ENCODE measurements at regions not wholly inside any gene's neighbourhood (a gene's known extent, or its start where the extent isn't known, plus 50 kb on each side); places are given as distances from the start of the nearest gene placed in this dataset.
A peak's percentile ranks its signal among the peaks of the same experiment; 100 is the strongest.

DNA sequence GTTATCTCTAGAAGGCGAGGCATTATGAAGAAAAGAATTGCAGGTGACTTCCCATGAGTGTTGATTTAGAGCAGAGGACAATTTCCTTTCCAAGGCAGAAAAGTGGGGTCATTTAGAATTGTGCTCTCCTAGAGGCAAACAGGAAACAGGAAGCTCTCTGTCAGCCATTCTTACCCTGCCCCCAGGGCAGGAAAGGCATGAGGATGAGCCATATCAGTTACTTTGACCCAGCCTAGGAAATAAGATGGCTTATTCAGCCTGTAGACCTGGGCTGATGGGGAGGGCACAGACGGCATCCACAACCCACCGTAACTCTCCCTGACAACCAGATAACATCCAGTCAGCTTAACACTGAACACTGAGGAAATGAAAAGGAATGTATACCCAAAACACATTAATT is 88.8 kb upstream of the KDR start:
- Histone ChIP-seq H3K27ac (ENCODE audit: low read length) (no peak overlapping the region), H3K9ac (ENCODE audit: low read depth, low read length) (no peak overlapping the region), H3K79me2 (ENCODE audit: insufficient read depth, low read length) (no peaks in the 10 kb centered on the region), H2AFZ (ENCODE audit: low read depth, low read length) (peak overlapping the region; percentile 12; the same call in 1 of the 2 replicates), H4K20me1 (ENCODE audit: insufficient read depth, low read length) (no peaks in the 10 kb centered on the region), H3K27me3 (ENCODE audit: insufficient read depth, low read length, poor library complexity) (no peaks in the 10 kb centered on the region), H3K4me1 (ENCODE audit: insufficient read depth, low read length) (peaks cover 4% of the 10 kb centered on the region; the same call in 1 of the 2 replicates), H3K4me3 (ENCODE audit: low read depth in 1 of 2, low read length in 2 of 2) (no peak overlapping the region), H3K36me3 (ENCODE audit: insufficient read depth, low read length) (no peaks in the 10 kb centered on the region), H3K4me2 (ENCODE audit: insufficient read depth, low read length) (no peak overlapping the region), H3K9me3 (ENCODE audit: insufficient read depth, low read length, severe bottlenecking) (no peaks in the 10 kb centered on the region)
- DNase-seq (no peak), ATAC-seq (ENCODE audit: insufficient read depth, low read depth) (peak; percentile 37; the same call in 1 of the 3 replicates)
- TF ChIP-seq, protein P1, sequence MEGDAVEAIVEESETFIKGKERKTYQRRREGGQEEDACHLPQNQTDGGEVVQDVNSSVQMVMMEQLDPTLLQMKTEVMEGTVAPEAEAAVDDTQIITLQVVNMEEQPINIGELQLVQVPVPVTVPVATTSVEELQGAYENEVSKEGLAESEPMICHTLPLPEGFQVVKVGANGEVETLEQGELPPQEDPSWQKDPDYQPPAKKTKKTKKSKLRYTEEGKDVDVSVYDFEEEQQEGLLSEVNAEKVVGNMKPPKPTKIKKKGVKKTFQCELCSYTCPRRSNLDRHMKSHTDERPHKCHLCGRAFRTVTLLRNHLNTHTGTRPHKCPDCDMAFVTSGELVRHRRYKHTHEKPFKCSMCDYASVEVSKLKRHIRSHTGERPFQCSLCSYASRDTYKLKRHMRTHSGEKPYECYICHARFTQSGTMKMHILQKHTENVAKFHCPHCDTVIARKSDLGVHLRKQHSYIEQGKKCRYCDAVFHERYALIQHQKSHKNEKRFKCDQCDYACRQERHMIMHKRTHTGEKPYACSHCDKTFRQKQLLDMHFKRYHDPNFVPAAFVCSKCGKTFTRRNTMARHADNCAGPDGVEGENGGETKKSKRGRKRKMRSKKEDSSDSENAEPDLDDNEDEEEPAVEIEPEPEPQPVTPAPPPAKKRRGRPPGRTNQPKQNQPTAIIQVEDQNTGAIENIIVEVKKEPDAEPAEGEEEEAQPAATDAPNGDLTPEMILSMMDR (IDR thresholded peaks at IDR 0.05; ENCODE audit: borderline replicate concordance, extremely low read depth, low read length, poor library complexity, severe bottlenecking): no peak
- no peak for TF ChIP-seq EZH2 (IDR thresholded peaks at IDR 0.05; ENCODE audit: borderline replicate concordance, low read depth, low read length, severe bottlenecking)

DNA sequence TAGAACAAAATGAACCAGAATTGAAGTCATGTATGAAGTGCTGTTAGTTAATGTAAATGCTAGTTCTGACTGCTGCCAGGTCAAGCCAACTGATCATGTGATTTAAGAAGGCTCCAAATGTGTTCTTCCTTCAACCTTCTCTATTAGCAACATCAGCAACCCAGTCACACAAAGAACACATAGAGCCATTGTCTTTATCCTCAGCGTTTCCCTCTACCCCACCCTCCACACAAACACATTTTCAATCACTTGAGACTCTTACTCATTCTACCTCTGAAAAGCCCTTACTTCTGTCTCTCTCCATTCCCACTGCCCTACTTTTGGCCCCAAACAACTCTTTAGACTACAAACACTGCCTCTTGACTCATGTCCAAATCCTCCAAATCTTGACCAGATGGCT is 89.7 kb upstream of the KDR start:
- no peak for ATAC-seq (ENCODE audit: insufficient read depth, low read depth)
- peaks cover 4% of the 10 kb centered on the region; the same call in 1 of the 2 replicates for H3K4me1 ChIP-seq (ENCODE audit: insufficient read depth, low read length)
- H3K27ac ChIP-seq (ENCODE audit: low read length): no peak overlapping the region
- no peak overlapping the region for H3K4me2 ChIP-seq (ENCODE audit: insufficient read depth, low read length)
- H3K9ac ChIP-seq (ENCODE audit: low read depth, low read length): no peak overlapping the region
- H3K9me3 ChIP-seq (ENCODE audit: insufficient read depth, low read length, severe bottlenecking): no peaks in the 10 kb centered on the region
- no peak overlapping the region for H2AFZ ChIP-seq (ENCODE audit: low read depth, low read length)
- H3K79me2 ChIP-seq (ENCODE audit: insufficient read depth, low read length): no peaks in the 10 kb centered on the region
- DNase-seq: no peak
- H3K36me3 ChIP-seq (ENCODE audit: insufficient read depth, low read length): no peaks in the 10 kb centered on the region
- H3K4me3 ChIP-seq (ENCODE audit: low read depth in 1 of 2, low read length in 2 of 2): no peak overlapping the region
- TF ChIP-seq, protein P1 (IDR thresholded peaks at IDR 0.05; ENCODE audit: borderline replicate concordance, extremely low read depth, low read length, poor library complexity, severe bottlenecking): no peak
- no peak for TF ChIP-seq EZH2 (IDR thresholded peaks at IDR 0.05; ENCODE audit: borderline replicate concordance, low read depth, low read length, severe bottlenecking)
- no peaks in the 10 kb centered on the region for H4K20me1 ChIP-seq (ENCODE audit: insufficient read depth, low read length)
- no peaks in the 10 kb centered on the region for H3K27me3 ChIP-seq (ENCODE audit: insufficient read depth, low read length, poor library complexity)

DNA sequence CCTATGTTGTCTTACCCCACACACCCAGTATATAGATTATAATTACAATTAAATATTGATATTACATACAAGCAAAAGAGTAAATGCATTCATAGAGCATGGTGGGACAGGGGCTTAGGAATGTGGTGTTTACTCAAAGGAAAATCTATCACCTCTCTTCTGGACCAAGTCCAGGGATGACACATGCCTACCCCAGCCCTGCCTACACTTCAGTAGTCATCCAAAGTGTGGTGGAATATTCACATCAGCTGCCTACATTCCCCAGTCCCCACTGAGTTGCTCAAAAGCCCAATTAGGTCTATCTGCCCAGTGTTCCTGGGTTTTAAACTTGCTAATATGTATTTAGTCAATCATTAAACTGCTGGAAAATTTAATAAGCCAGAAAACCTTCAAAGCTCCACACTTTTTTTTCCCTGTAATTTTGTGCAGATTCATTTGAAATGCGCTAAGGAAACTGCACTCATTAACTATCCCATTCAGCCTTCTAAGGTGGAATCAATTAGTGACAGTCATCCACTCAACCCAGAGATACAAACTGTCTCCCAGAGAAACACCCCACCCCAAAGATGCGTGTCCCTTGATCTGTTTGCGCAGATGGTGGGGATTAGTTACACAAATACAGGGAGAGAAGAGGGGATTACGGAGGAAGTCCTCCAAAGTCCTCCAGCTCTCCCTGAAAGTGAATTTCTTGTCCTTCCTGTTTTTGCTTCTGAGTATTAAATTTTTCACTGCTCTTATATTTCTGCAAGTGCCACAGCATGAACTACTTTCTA is 91.7 kb upstream of the KDR start:
- Histone ChIP-seq H3K27ac (ENCODE audit: low read length) (no peak overlapping the region), H3K36me3 (ENCODE audit: insufficient read depth, low read length) (no peaks in the 10 kb centered on the region), H3K4me2 (ENCODE audit: insufficient read depth, low read length) (no peak overlapping the region), H3K9ac (ENCODE audit: low read depth, low read length) (no peak overlapping the region), H3K4me3 (ENCODE audit: low read depth in 1 of 2, low read length in 2 of 2) (no peak overlapping the region), H4K20me1 (ENCODE audit: insufficient read depth, low read length) (no peaks in the 10 kb centered on the region), H2AFZ (ENCODE audit: low read depth, low read length) (no peak overlapping the region), H3K27me3 (ENCODE audit: insufficient read depth, low read length, poor library complexity) (no peaks in the 10 kb centered on the region), H3K4me1 (ENCODE audit: insufficient read depth, low read length) (peaks cover 4% of the 10 kb centered on the region; the same call in 1 of the 2 replicates), H3K79me2 (ENCODE audit: insufficient read depth, low read length) (no peaks in the 10 kb centered on the region), H3K9me3 (ENCODE audit: insufficient read depth, low read length, severe bottlenecking) (no peaks in the 10 kb centered on the region)
- DNase-seq: no peak
- TF ChIP-seq EZH2 (IDR thresholded peaks at IDR 0.05; ENCODE audit: borderline replicate concordance, low read depth, low read length, severe bottlenecking): no peak
- TF ChIP-seq, protein P1 (IDR thresholded peaks at IDR 0.05; ENCODE audit: borderline replicate concordance, extremely low read depth, low read length, poor library complexity, severe bottlenecking): no peak
- no peak for ATAC-seq (ENCODE audit: insufficient read depth, low read depth)
